ENCODE measurements at regions not wholly inside any gene's neighbourhood (a gene's known extent, or its start where the extent isn't known, plus 50 kb on each side); places are given as distances from the start of the nearest gene placed in this dataset.

GRCh38 chr15:75100679-75101078, 77.3 kb downstream of the PPCDC start:
- DNase-seq = no peak
- Histone ChIP-seq H3K9me3 (no peaks in the 10 kb centered on the region), H3K4me1 (no peaks in the 10 kb centered on the region), H3K36me3 (no peaks in the 10 kb centered on the region), H3K27me3 (no peaks in the 10 kb centered on the region), H3K4me3 (no peak overlapping the region), H3K27ac (no peak overlapping the region)
- intact Hi-C loops (cut with DNase I; ENCODE audit: low total_unique reads) = no loop called here
- in situ Hi-C loops (cut with MboI; ENCODE audit: low sequenced_read_pairs in 4 of 4) = no loop called here
- ATAC-seq = no peak
- no peak for TF ChIP-seq CTCF (IDR thresholded peaks at IDR 0.05 in 4 of 5, conservative IDR thresholded peaks at IDR 0.05 in 1 of 5)
- no peak for TF ChIP-seq POLR2A (IDR thresholded peaks at IDR 0.05)

- TF ChIP-seq POLR2A (IDR thresholded peaks at IDR 0.05) (no peak), CTCF (IDR thresholded peaks at IDR 0.05 in 4 of 5, conservative IDR thresholded peaks at IDR 0.05 in 1 of 5) (no peak)
- Histone ChIP-seq H3K27me3 (no peaks in the 10 kb centered on the region), H3K27ac (no peak overlapping the region), H3K4me1 (no peaks in the 10 kb centered on the region), H3K4me3 (no peak overlapping the region), H3K9me3 (no peaks in the 10 kb centered on the region), H3K36me3 (no peaks in the 10 kb centered on the region)
- ATAC-seq = peak in 1 of 2 donors; percentile 36
- intact Hi-C loops (cut with DNase I; ENCODE audit: low total_unique reads) (no loop called here), in situ Hi-C loops (cut with MboI; ENCODE audit: low sequenced_read_pairs in 4 of 4) (no loop called here)
- peak in 1 of 2 donors; percentile 25 for DNase-seq
These were observed 81.6 kb downstream of the PPCDC start for GRCh38 chr15:75104804-75105557.

DNA sequence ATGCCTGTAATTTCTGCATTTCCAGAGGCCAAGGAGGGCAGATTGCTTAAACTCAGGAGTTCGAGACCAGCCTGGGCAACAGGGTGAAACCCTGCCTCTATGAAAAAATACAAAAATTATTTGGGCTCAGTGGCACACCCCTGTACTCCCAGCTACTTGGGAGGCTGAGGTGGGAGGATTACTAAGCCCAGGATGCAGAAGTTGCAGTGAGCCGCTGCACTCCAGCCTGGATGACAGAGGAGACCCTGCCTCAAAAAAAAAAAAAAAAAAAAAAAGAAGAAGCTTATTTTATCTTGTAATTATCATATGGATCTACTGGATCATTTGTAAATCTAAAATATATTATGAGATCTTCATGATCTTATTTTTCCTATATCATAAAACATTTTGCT, 84.1 kb downstream of the PPCDC start:
- no peaks in the 10 kb centered on the region for H3K4me1 ChIP-seq
- no peaks in the 10 kb centered on the region for H3K36me3 ChIP-seq
- ATAC-seq (no peak), DNase-seq (no peak)
- intact Hi-C loops (cut with DNase I; ENCODE audit: low total_unique reads) (no loop called here), in situ Hi-C loops (cut with MboI; ENCODE audit: low sequenced_read_pairs in 4 of 4) (no loop called here)
- no peak overlapping the region for H3K27ac ChIP-seq
- no peaks in the 10 kb centered on the region for H3K9me3 ChIP-seq
- H3K4me3 ChIP-seq = no peak overlapping the region
- TF ChIP-seq CTCF (IDR thresholded peaks at IDR 0.05 in 4 of 5, conservative IDR thresholded peaks at IDR 0.05 in 1 of 5) = no peak
- H3K27me3 ChIP-seq = no peaks in the 10 kb centered on the region

DNA sequence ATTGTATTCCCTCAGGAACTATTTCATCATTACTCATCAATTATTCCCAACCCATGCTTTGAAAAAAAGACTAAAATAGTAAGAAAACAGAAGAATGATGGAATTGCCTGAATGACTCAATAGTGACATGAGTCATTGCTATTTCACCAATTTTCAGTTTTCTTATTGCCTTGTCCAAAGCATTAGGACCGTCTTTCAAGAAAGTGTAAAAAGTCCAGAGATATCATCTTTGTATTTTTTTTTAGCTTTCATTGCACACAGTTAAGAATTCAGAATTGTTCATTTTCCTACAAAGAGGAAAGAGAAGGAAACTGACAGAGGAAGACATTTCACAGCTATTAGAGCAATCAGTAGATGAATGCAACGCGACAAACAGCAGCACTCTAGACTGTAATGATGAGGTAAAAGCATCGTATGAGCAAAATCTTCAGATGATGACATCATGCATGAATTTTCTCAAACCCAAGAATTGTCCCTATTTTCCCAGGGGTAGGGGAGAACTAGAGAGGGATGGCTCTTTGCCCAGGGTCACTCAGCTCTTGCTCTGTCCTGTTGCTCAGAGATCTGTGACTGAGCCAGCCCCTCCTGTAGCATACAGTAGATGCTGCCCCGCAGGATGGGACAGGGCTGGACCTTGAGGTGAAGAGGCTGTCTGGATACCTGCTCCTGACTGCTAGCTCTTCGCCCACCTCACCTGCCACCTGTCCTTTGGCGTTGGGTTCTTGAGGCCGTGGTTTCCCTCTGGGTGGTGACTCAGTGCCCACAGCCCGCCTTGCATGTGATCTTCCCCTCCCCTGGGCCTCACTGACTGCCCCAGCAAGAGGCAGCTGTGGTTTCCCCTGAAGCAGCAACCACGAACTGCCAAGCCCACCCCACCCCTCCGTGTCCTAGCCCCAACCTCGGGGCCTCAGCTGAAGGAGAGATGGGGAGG, 84.8 kb downstream of the PPCDC start:
- Histone ChIP-seq H3K27ac (no peak overlapping the region), H3K36me3 (no peaks in the 10 kb centered on the region), H3K9me3 (no peaks in the 10 kb centered on the region), H3K4me1 (no peaks in the 10 kb centered on the region), H3K4me3 (no peak overlapping the region), H3K27me3 (no peaks in the 10 kb centered on the region)
- in situ Hi-C loops (cut with MboI; ENCODE audit: low sequenced_read_pairs in 4 of 4) (no loop called here), intact Hi-C loops (cut with DNase I; ENCODE audit: low total_unique reads) (no loop called here)
- peak; percentile 11 to 29 for DNase-seq
- TF ChIP-seq POLR2A (IDR thresholded peaks at IDR 0.05) (no peak), CTCF (IDR thresholded peaks at IDR 0.05 in 4 of 5, conservative IDR thresholded peaks at IDR 0.05 in 1 of 5) (no peak)
- no peak for ATAC-seq
